Hepatocyte (in vitro differentiated cells): ENCODE measurements at regions not wholly inside any gene's neighbourhood (a gene's known extent, or its start where the extent isn't known, plus 50 kb on each side); places are given as distances from the start of the nearest gene placed in this dataset.
"Not testable (repeated sequence)": the region's sequence is repeated elsewhere in the genome, so short reads cannot be mapped to it uniquely, and the experiment has no call there.

ENCODE experiments used
- DNase-seq: peaks from one replicate; pipeline ENCODE4 v3.0.0-alpha.2; 2016; ENCODE audit warnings: low spot score
- H2AFZ ChIP-seq: fragments of 200-600 bp; sonication (generic); 2 replicates; pipeline ENCODE4 v1.6.0; 2016; ENCODE audit warnings: antibody characterized with exemption, mild to moderate bottlenecking
- H3K27ac ChIP-seq: fragments of 200-600 bp; sonication (generic); 2 replicates; pipeline ENCODE4 v1.5.1; 2016; ENCODE audit warnings: mild to moderate bottlenecking
- H3K27me3 ChIP-seq: fragments of 200-600 bp; sonication (generic); 2 replicates; pipeline ENCODE4 v1.6.1; 2016
- H3K36me3 ChIP-seq: fragments of 200-600 bp; sonication (generic); replicated peaks from 2 replicates; pipeline ENCODE4 v1.5.1; 2016; ENCODE audit warnings: low read depth; ENCODE audit not compliant: insufficient read depth
- H3K4me1 ChIP-seq: fragments of 200-600 bp; sonication (generic); 2 replicates; pipeline ENCODE4 v1.5.1; 2016; ENCODE audit warnings: mild to moderate bottlenecking, moderate library complexity; ENCODE audit not compliant: insufficient read depth
- H3K4me2 ChIP-seq: fragments of 200-600 bp; sonication (generic); 2 replicates; pipeline ENCODE4 v1.6.0; 2016
- H3K4me3 ChIP-seq: fragments of 200-600 bp; sonication (generic); 2 replicates; pipeline ENCODE4 v1.5.1; 2016; ENCODE audit warnings: mild to moderate bottlenecking
- H3K79me2 ChIP-seq: fragments of 200-600 bp; sonication (generic); 2 replicates; pipeline ENCODE4 v1.6.0; 2017; ENCODE audit warnings: mild to moderate bottlenecking
- H3K9me2 ChIP-seq: fragments of 200-600 bp; sonication (generic); replicated peaks from 2 replicates; pipeline ENCODE4 v1.6.0; 2017; ENCODE audit warnings: mild to moderate bottlenecking; ENCODE audit not compliant: insufficient read depth
- H3K9me3 ChIP-seq: fragments of 200-600 bp; sonication (generic); 2 replicates; pipeline ENCODE4 v1.5.1; 2016; ENCODE audit warnings: low read depth, mild to moderate bottlenecking
- H4K20me1 ChIP-seq: fragments of 200-600 bp; sonication (generic); 2 replicates; pipeline ENCODE4 v1.6.0; 2016; ENCODE audit warnings: mild to moderate bottlenecking; ENCODE audit not compliant: insufficient read depth, poor library complexity, severe bottlenecking
- EZH2 ChIP-seq: fragments of 200-600 bp; sonication (generic); IDR thresholded peaks from 2 replicates; pipeline ENCODE4 v1.6.1; 2016; ENCODE audit warnings: antibody characterized with exemption, mild to moderate bottlenecking, borderline replicate concordance
- EZH2phosphoT487 ChIP-seq: fragments of 200-600 bp; sonication (generic); IDR thresholded peaks from one replicate; pipeline ENCODE4 v1.6.1; 2018; ENCODE audit warnings: antibody characterized with exemption, mild to moderate bottlenecking, low read depth, moderate library complexity; ENCODE audit not compliant: unreplicated experiment, severe bottlenecking
- WGBS: methylation state at CpG from one replicate; pipeline ENCODE4 v1.1.6; 2016; ENCODE audit warnings: low lambda C conversion rate; ENCODE audit errors: missing lambda C conversion rate; 5-methylcytosine and 5-hydroxymethylcytosine counted together
- TF ChIP-seq, protein P1 (sequence below): fragments of 200-600 bp; sonication (generic); IDR thresholded peaks from 2 replicates; pipeline ENCODE4 v1.5.1; 2016; ENCODE audit warnings: antibody characterized with exemption, mild to moderate bottlenecking; ENCODE audit not compliant: poor library complexity

DNA sequence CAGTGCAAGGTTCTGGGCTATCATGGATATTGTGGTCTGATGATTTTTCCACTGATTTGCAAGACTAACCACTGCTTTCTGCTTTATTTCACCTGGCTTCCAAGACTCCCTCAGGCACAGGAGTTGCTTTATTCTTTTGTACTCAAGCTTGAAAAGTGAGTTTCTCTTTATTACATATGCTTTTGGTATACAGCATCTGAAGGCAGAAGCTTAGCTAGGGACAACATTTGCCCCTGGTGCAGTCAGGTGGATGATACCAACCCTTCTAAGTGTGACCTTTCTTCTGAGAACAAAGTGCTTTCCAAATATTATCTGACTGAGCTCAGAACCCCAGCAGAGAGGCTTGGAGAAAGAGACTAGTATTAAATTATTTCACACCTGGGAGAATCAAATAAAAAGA lies 94.0 kb upstream of the PHACTR1 start:
- H3K4me1 ChIP-seq: no peaks in the 10 kb centered on the region
- no peak overlapping the region for H3K4me2 ChIP-seq
- DNase-seq: no peak
- no peak overlapping the region for H2AFZ ChIP-seq
- H3K79me2 ChIP-seq: no peaks in the 10 kb centered on the region
- H3K27ac ChIP-seq: no peak overlapping the region
- H4K20me1 ChIP-seq: no peaks in the 10 kb centered on the region
- TF ChIP-seq EZH2 (no peak), EZH2phosphoT487 (no peak)
- TF ChIP-seq, protein P1, sequence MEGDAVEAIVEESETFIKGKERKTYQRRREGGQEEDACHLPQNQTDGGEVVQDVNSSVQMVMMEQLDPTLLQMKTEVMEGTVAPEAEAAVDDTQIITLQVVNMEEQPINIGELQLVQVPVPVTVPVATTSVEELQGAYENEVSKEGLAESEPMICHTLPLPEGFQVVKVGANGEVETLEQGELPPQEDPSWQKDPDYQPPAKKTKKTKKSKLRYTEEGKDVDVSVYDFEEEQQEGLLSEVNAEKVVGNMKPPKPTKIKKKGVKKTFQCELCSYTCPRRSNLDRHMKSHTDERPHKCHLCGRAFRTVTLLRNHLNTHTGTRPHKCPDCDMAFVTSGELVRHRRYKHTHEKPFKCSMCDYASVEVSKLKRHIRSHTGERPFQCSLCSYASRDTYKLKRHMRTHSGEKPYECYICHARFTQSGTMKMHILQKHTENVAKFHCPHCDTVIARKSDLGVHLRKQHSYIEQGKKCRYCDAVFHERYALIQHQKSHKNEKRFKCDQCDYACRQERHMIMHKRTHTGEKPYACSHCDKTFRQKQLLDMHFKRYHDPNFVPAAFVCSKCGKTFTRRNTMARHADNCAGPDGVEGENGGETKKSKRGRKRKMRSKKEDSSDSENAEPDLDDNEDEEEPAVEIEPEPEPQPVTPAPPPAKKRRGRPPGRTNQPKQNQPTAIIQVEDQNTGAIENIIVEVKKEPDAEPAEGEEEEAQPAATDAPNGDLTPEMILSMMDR: no peak
- H3K9me3 ChIP-seq: no peaks in the 10 kb centered on the region
- no peaks in the 10 kb centered on the region for H3K36me3 ChIP-seq
- H3K9me2 ChIP-seq: no peaks in the 10 kb centered on the region
- H3K4me3 ChIP-seq: no peak overlapping the region
- no peaks in the 10 kb centered on the region for H3K27me3 ChIP-seq

DNA sequence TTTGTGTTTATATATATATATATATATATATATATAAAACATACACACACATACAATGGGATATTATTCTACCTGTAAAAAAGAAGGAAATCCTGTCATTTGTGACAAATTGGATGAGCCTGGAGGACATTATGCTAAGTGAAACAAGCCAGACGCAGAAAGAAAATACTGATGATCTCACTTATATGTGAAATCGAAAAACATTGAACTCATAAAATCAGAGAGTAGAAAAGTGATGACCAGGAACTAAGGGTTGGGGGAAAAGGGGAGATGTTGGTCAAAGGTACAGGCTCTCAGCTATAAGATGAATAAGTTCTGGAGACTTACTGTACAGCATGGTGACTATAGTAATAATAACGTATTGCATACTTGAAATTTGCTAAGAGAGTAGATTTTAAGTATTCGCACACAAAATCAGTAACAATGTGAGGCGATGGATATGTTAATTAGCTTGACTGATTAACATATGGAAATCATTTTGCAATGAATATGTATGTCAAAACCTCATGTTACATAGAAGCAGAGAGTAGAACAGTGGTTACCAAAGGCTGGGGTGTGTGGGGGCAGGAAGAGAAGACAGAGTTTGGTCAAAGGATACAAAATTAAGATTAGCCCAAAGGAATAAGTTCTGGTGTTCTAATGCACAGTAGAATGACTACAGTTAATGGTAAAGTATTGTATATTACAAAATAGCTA lies 92.3 kb upstream of the PHACTR1 start:
- H3K79me2 ChIP-seq: no peaks in the 10 kb centered on the region
- no peaks in the 10 kb centered on the region for H3K9me2 ChIP-seq
- H4K20me1 ChIP-seq: no peaks in the 10 kb centered on the region
- H3K9me3 ChIP-seq: no peaks in the 10 kb centered on the region
- no peaks in the 10 kb centered on the region for H3K27me3 ChIP-seq
- no peak overlapping the region for H3K4me2 ChIP-seq
- H3K4me3 ChIP-seq: no peak overlapping the region
- no peak for DNase-seq
- TF ChIP-seq, protein P1: no peak
- TF ChIP-seq EZH2phosphoT487 (no peak), EZH2 (no peak)
- H3K4me1 ChIP-seq: no peaks in the 10 kb centered on the region
- 92% methylated on average over 5 of the region's 5 CpGs for WGBS
- no peak overlapping the region for H2AFZ ChIP-seq
- H3K36me3 ChIP-seq: no peaks in the 10 kb centered on the region
- no peak overlapping the region for H3K27ac ChIP-seq

DNA sequence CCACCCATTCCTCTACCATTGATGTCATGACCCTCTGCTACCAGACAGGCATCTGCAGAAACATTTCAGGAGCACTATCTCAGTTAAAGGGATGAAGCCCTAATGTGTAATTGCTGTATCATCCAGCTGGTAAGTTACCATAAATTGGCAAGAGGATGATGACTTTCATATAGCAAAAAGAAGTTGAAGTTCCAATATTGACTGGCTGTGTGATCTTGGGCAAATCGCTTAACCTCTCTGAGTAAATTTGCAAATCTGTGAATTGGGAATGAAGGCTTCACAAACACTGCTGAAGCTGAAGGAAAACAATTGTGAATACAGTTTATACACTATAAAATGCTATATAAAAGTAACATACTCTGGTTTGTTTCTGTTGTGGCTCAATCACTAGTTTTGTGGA lies 89.5 kb upstream of the PHACTR1 start:
- H2AFZ ChIP-seq: no peak overlapping the region
- H3K27ac ChIP-seq: no peak overlapping the region
- H4K20me1 ChIP-seq: no peaks in the 10 kb centered on the region
- DNase-seq: no peak
- no peaks in the 10 kb centered on the region for H3K4me1 ChIP-seq
- H3K36me3 ChIP-seq: no peaks in the 10 kb centered on the region
- H3K4me3 ChIP-seq: no peak overlapping the region
- H3K79me2 ChIP-seq: no peaks in the 10 kb centered on the region
- H3K9me2 ChIP-seq: no peaks in the 10 kb centered on the region
- 95% methylated on average over 1 of the region's 1 CpG for WGBS
- no peaks in the 10 kb centered on the region for H3K9me3 ChIP-seq
- H3K4me2 ChIP-seq: no peak overlapping the region
- TF ChIP-seq EZH2: no peak
- TF ChIP-seq, protein P1: no peak
- TF ChIP-seq EZH2phosphoT487: no peak
- no peaks in the 10 kb centered on the region for H3K27me3 ChIP-seq

DNA sequence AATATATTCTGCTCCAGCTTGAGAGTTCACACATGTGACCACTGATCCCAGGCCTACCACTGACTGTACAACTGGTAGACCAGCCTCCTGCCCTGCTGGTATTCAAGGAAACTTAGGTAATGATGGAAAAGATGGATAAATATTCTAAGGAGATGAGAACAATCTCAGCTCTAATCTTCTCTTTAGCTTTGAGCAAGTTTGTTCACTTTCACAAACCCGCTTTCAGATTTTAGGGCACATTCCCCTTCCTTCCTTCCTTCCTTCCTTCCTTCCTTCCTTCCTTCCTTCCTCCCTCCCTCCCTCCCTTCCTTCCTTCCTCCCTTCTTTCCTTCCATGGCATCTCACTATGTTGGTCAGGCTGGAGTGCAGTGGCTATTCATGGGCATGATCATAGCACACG lies 88.2 kb upstream of the PHACTR1 start:
- no peaks in the 10 kb centered on the region for H4K20me1 ChIP-seq
- no peak for DNase-seq
- H3K27ac ChIP-seq: no peak overlapping the region
- no peaks in the 10 kb centered on the region for H3K9me3 ChIP-seq
- no peaks in the 10 kb centered on the region for H3K27me3 ChIP-seq
- H3K4me3 ChIP-seq: no peak overlapping the region
- H3K4me1 ChIP-seq: no peaks in the 10 kb centered on the region
- 89% methylated on average over 2 of the region's 2 CpGs for WGBS
- no peak overlapping the region for H2AFZ ChIP-seq
- no peak overlapping the region for H3K4me2 ChIP-seq
- H3K36me3 ChIP-seq: no peaks in the 10 kb centered on the region
- H3K9me2 ChIP-seq: no peaks in the 10 kb centered on the region
- TF ChIP-seq EZH2: no peak
- TF ChIP-seq EZH2phosphoT487: no peak
- TF ChIP-seq, protein P1: no peak
- no peaks in the 10 kb centered on the region for H3K79me2 ChIP-seq

DNA sequence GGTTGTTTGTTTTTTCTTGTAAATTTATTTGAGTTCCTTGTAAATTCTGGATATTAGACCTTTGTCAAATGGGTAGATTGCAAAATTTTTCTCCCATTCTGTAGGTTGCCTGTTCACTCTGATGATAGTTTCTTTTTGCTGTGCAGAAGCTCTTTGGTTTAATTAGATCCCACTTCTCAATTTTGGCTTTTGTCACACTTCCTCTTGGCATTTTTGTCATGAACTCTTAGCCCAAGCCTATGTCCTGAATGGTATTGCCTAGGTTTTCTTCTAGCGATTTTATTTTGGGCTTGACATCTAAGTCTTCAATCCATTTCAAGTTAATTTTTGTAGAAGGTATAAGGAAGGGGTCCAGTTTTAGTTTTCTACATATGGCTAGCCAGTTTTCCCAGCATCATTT lies 82.8 kb upstream of the PHACTR1 start:
- not testable (repeated sequence) for H3K4me2 ChIP-seq
- 96% methylated on average over 1 of the region's 1 CpG for WGBS

More for the DNA sequence above, 82.8 kb upstream of the PHACTR1 start:
- H3K4me3 ChIP-seq, H3K9me3 ChIP-seq, H3K27me3 ChIP-seq, DNase-seq, H3K27ac ChIP-seq, H2AFZ ChIP-seq, H3K36me3 ChIP-seq, H3K79me2 ChIP-seq, H3K9me2 ChIP-seq, H3K4me1 ChIP-seq, H4K20me1 ChIP-seq: not testable (repeated sequence)
